WTC11 (cell line): ENCODE measurements at regions not wholly inside any gene's neighbourhood (a gene's known extent, or its start where the extent isn't known, plus 50 kb on each side); places are given as distances from the start of the nearest gene placed in this dataset.

Source experiments
- ATAC-seq: fragments of 200-7000 bp; cut with Tn5 transposase; 2 replicates; pipeline ENCODE4 v1.10.0; 2021; ENCODE audit warnings: mild to moderate bottlenecking, moderate library complexity
- CTCF ChIA-PET: fragments of 300-600 bp; sonication (Branson Sonifier 250); formaldehyde crosslinking; loops from one replicate; lab custom pipeline; 2021; ENCODE audit warnings: antibody characterized with exemption; lab: Charles Lee
- POLR2A ChIA-PET: fragments of 350-600 bp; sonication (Branson Sonifier 250); formaldehyde crosslinking; loops from one replicate; lab custom pipeline; 2021; ENCODE audit warnings: antibody characterized with exemption; lab: Charles Lee
- DNase-seq: peaks from one replicate; pipeline ENCODE4 v3.0.0; 2021; ENCODE audit warnings: low spot score
- H3K27ac Mint-ChIP-seq: 2 replicates; pipeline ENCODE4 v1.8.0; 2021; ENCODE audit warnings: mixed read lengths
- H3K27me3 Mint-ChIP-seq: 2 replicates; pipeline ENCODE4 v1.8.0; 2021; ENCODE audit warnings: low read depth, mild to moderate bottlenecking, moderate library complexity, mixed read lengths
- H3K36me3 Mint-ChIP-seq: 2 replicates; pipeline ENCODE4 v1.8.0; 2021; ENCODE audit warnings: mixed read lengths
- H3K4me1 Mint-ChIP-seq: 2 replicates; pipeline ENCODE4 v1.8.0; 2022; ENCODE audit warnings: mixed read lengths
- H3K4me3 Mint-ChIP-seq: 2 replicates; pipeline ENCODE4 v1.8.0; 2021; ENCODE audit warnings: mild to moderate bottlenecking, moderate library complexity, mixed read lengths
- H3K9me3 Mint-ChIP-seq: 2 replicates; pipeline ENCODE4 v1.8.0; 2021; ENCODE audit warnings: mixed read lengths
- CTCF ChIP-seq: fragments of 200-600 bp; IDR thresholded peaks from 2 replicates; pipeline ENCODE4 v1.8.0; 2022; ENCODE audit warnings: antibody characterized with exemption
- ESRRA ChIP-seq: sonication (generic); formaldehyde crosslinking; IDR thresholded peaks from 2 replicates; pipeline ENCODE4 v1.8.1; 2022; ENCODE audit warnings: mild to moderate bottlenecking, missing genetic modification reagents, borderline replicate concordance
- FOXJ3 ChIP-seq: sonication (generic); formaldehyde crosslinking; IDR thresholded peaks from 2 replicates; pipeline ENCODE4 v1.9.0; 2021; ENCODE audit warnings: missing genetic modification reagents, mild to moderate bottlenecking, borderline replicate concordance
- FOXP1 ChIP-seq: sonication (generic); formaldehyde crosslinking; IDR thresholded peaks from 2 replicates; pipeline ENCODE4 v1.8.0; 2022; ENCODE audit warnings: missing genetic modification reagents, mild to moderate bottlenecking, moderate library complexity, borderline replicate concordance
- FOXP4 ChIP-seq: sonication (generic); formaldehyde crosslinking; IDR thresholded peaks from 2 replicates; pipeline ENCODE4 v1.8.0; 2022; ENCODE audit warnings: mild to moderate bottlenecking, missing genetic modification reagents
- GTF2I ChIP-seq: fragments of 250-450 bp; sonication (Bioruptor Pico); conservative IDR thresholded peaks from 2 replicates; pipeline ENCODE4 v1.4.0; 2021; ENCODE audit warnings: mild to moderate bottlenecking
- IRF2 ChIP-seq: sonication (generic); formaldehyde crosslinking; IDR thresholded peaks from 2 replicates; pipeline ENCODE4 v1.8.0; 2022; ENCODE audit warnings: low read depth, missing genetic modification reagents, borderline replicate concordance
- KAT7 ChIP-seq: sonication (generic); formaldehyde crosslinking; IDR thresholded peaks from 2 replicates; pipeline ENCODE4 v1.8.1; 2023; ENCODE audit warnings: missing genetic modification reagents, mild to moderate bottlenecking, borderline replicate concordance
- MXD4 ChIP-seq: fragments of 250-450 bp; sonication (Bioruptor Pico); IDR thresholded peaks from 2 replicates; pipeline ENCODE4 v1.8.0; 2021; ENCODE audit warnings: mild to moderate bottlenecking, moderate library complexity, borderline replicate concordance
- MYBL2 ChIP-seq: sonication (generic); formaldehyde crosslinking; IDR thresholded peaks from 2 replicates; pipeline ENCODE4 v1.8.1; 2023; ENCODE audit warnings: mild to moderate bottlenecking, moderate library complexity, missing genetic modification reagents
- NFE2L1 ChIP-seq: sonication (generic); formaldehyde crosslinking; IDR thresholded peaks from 2 replicates; pipeline ENCODE4 v1.8.1; 2023; ENCODE audit warnings: missing genetic modification reagents
- RORB ChIP-seq: fragments of 250-450 bp; sonication (Bioruptor Pico); IDR thresholded peaks from 2 replicates; pipeline ENCODE4 v1.9.0; 2021; ENCODE audit warnings: mild to moderate bottlenecking
- TEAD1 ChIP-seq: sonication (generic); formaldehyde crosslinking; IDR thresholded peaks from 2 replicates; pipeline ENCODE4 v1.8.0; 2022; ENCODE audit warnings: mild to moderate bottlenecking, missing genetic modification reagents
- USF2 ChIP-seq: sonication (generic); formaldehyde crosslinking; IDR thresholded peaks from 2 replicates; pipeline ENCODE4 v1.8.1; 2023; ENCODE audit warnings: mild to moderate bottlenecking, missing genetic modification reagents, moderate library complexity
- ZBTB21 ChIP-seq: sonication (generic); formaldehyde crosslinking; IDR thresholded peaks from 2 replicates; pipeline ENCODE4 v1.8.1; 2023; ENCODE audit warnings: mild to moderate bottlenecking, missing genetic modification reagents, borderline replicate concordance
- ZNF121 ChIP-seq: sonication (generic); formaldehyde crosslinking; IDR thresholded peaks from 2 replicates; pipeline ENCODE4 v1.8.0; 2023; ENCODE audit warnings: missing genetic modification reagents
- ZNF317 ChIP-seq: sonication (generic); formaldehyde crosslinking; IDR thresholded peaks from 2 replicates; pipeline ENCODE4 v1.8.1; 2023; ENCODE audit warnings: low read depth, mild to moderate bottlenecking, moderate library complexity, missing genetic modification reagents, borderline replicate concordance
- ZNF396 ChIP-seq: fragments of 250-450 bp; sonication (Bioruptor Pico); IDR thresholded peaks from 2 replicates; pipeline ENCODE4 v1.8.0; 2021; ENCODE audit warnings: mild to moderate bottlenecking, moderate library complexity, borderline replicate concordance
- ZNF512 ChIP-seq: sonication (generic); formaldehyde crosslinking; IDR thresholded peaks from 2 replicates; pipeline ENCODE4 v1.8.1; 2022; ENCODE audit warnings: missing genetic modification reagents, borderline replicate concordance
- ZNF532 ChIP-seq: fragments of 250-450 bp; sonication (Bioruptor Pico); IDR thresholded peaks from 2 replicates; pipeline ENCODE4 v1.9.0; 2021; ENCODE audit warnings: mild to moderate bottlenecking, borderline replicate concordance

GRCh38 chr3:117434661-117435412, 725.3 kb downstream of the TUSC7 start:
- DNase-seq (no peak), ATAC-seq (peak; percentile 78)
- Mint-ChIP-seq H3K27me3 (peaks cover 25% of the 10 kb centered on the region), H3K9me3 (peaks cover 5% of the 10 kb centered on the region), H3K4me3 (no peak overlapping the region), H3K36me3 (no peaks in the 10 kb centered on the region), H3K4me1 (peaks cover 32% of the 10 kb centered on the region)
- POLR2A ChIA-PET, result no interaction called here
- TF ChIP-seq ZNF121 (CRISPR knock-in tag) (peak; percentile 78), FOXJ3 (CRISPR knock-in tag) (no peak), GTF2I (CRISPR knock-in tag) (peak; percentile 89), KAT7 (CRISPR knock-in tag) (no peak)
- TF ChIP-seq, all 79 proteins: peak for 2
- CTCF ChIA-PET, result no interaction called here
- no peak overlapping the region for H3K27ac Mint-ChIP-seq

- no peak overlapping the region for H3K27ac Mint-ChIP-seq
- CTCF ChIA-PET, result no interaction called here
- POLR2A ChIA-PET, result no interaction called here
- no peaks in the 10 kb centered on the region for H3K36me3 Mint-ChIP-seq
- H3K4me1 Mint-ChIP-seq, result peaks cover 39% of the 10 kb centered on the region
- no peak for ATAC-seq
- H3K27me3 Mint-ChIP-seq, result peaks cover 25% of the 10 kb centered on the region
- TF ChIP-seq ESRRA (CRISPR knock-in tag) (no peak), FOXP4 (CRISPR knock-in tag) (no peak), ZNF396 (CRISPR knock-in tag) (no peak)
- no peak for DNase-seq
- peaks cover 5% of the 10 kb centered on the region for H3K9me3 Mint-ChIP-seq
- H3K4me3 Mint-ChIP-seq, result no peak overlapping the region
These were observed 725.9 kb downstream of the TUSC7 start for GRCh38 chr3:117435506-117435905.

- POLR2A ChIA-PET, result no interaction called here
- CTCF ChIA-PET, result interaction anchor here (0.5 to 2.1 kb wide), 5 partner anchors 32 to 669 kb away, joined by 3 to 7 read pairs (median 6); no protein-coding TSS in a partner anchor
These were observed 730.2 kb downstream of the TUSC7 start for GRCh38 chr3:117439812-117440211.

More at GRCh38 chr3:117439812-117440211, 730.2 kb downstream of the TUSC7 start:
- Mint-ChIP-seq H3K27ac (no peak overlapping the region), H3K27me3 (peaks cover 6% of the 10 kb centered on the region), H3K4me3 (no peak overlapping the region), H3K9me3 (peaks cover 5% of the 10 kb centered on the region), H3K4me1 (peaks cover 34% of the 10 kb centered on the region), H3K36me3 (no peaks in the 10 kb centered on the region)
- DNase-seq (no peak), ATAC-seq (peak; percentile 79)
- TF ChIP-seq ZBTB21, result no peak
- no peak for TF ChIP-seq NFE2L1 (CRISPR knock-in tag)
- TF ChIP-seq USF2, result no peak
- TF ChIP-seq MYBL2 (CRISPR knock-in tag), result no peak
- TF ChIP-seq CTCF, result 0 out of 2 replicates have a peak, but pooled peaks have one; percentile 24
- TF ChIP-seq IRF2 (CRISPR knock-in tag), result no peak
- peak; percentile 60; the same call in 1 of the 2 replicates for TF ChIP-seq TEAD1
- TF ChIP-seq ZNF512 (CRISPR knock-in tag), result no peak
- TF ChIP-seq ZNF317 (CRISPR knock-in tag), result no peak
- TF ChIP-seq RORB (CRISPR knock-in tag), result no peak
- TF ChIP-seq FOXP1 (CRISPR knock-in tag), result no peak
- no peak for TF ChIP-seq ZNF532 (CRISPR knock-in tag)
- TF ChIP-seq MXD4, result no peak
